WERI-Rb-1 (cell line): ENCODE measurements at regions not wholly inside any gene's neighbourhood (a gene's known extent, or its start where the extent isn't known, plus 50 kb on each side); places are given as distances from the start of the nearest gene placed in this dataset.

Source experiments
- DNase-seq: peaks from one replicate; pipeline ENCODE4 v3.0.0-alpha.2; 2020
- H3K27ac ChIP-seq: fragments of 250-450 bp; sonication (Bioruptor Pico); 2 replicates; pipeline ENCODE4 v1.5.1; 2020; ENCODE audit warnings: mild to moderate bottlenecking, moderate library complexity
- H3K27me3 ChIP-seq: fragments of 250-450 bp; sonication (Bioruptor Pico); 2 replicates; pipeline ENCODE4 v1.5.1; 2021; ENCODE audit warnings: mild to moderate bottlenecking, low read depth, moderate library complexity; ENCODE audit not compliant: insufficient read depth, severe bottlenecking
- H3K36me3 ChIP-seq: fragments of 250-450 bp; sonication (Bioruptor Pico); 2 replicates; pipeline ENCODE4 v1.5.1; 2020; ENCODE audit warnings: mild to moderate bottlenecking, moderate library complexity
- H3K4me3 ChIP-seq: 2 replicates; pipeline ENCODE4 v1.5.1; 2011; ENCODE audit warnings: low read depth, mild to moderate bottlenecking, control low read depth, low read length
- H3K9me3 ChIP-seq: fragments of 250-450 bp; sonication (Bioruptor Pico); 2 replicates; pipeline ENCODE4 v1.5.1; 2021; ENCODE audit warnings: mild to moderate bottlenecking, moderate library complexity; ENCODE audit not compliant: severe bottlenecking
- CTCF ChIP-seq: IDR thresholded peaks from 2 replicates; pipeline ENCODE4 v1.5.1; 2011; ENCODE audit warnings: low read depth, mild to moderate bottlenecking, control low read depth, inconsistent platforms, low read length

- H3K9me3 ChIP-seq: no peaks in the 10 kb centered on the region
- H3K27ac ChIP-seq: no peak overlapping the region
- H3K4me3 ChIP-seq: no peak overlapping the region
- no peaks in the 10 kb centered on the region for H3K27me3 ChIP-seq
- no peaks in the 10 kb centered on the region for H3K36me3 ChIP-seq
- TF ChIP-seq CTCF: no peak
- DNase-seq: no peak
Observed at GRCh38 chr9:31637861-31638260, 746.6 kb upstream of the ACO1 start.

GRCh38 chr9:31639451-31639850 is 745.0 kb upstream of the ACO1 start:
- Histone ChIP-seq H3K36me3 (no peaks in the 10 kb centered on the region), H3K9me3 (no peaks in the 10 kb centered on the region), H3K27ac (no peak overlapping the region), H3K4me3 (no peak overlapping the region), H3K27me3 (no peaks in the 10 kb centered on the region)
- no peak for TF ChIP-seq CTCF
- DNase-seq: no peak

GRCh38 chr9:31669311-31669710 is 715.1 kb upstream of the ACO1 start:
- Histone ChIP-seq H3K36me3 (no peaks in the 10 kb centered on the region), H3K9me3 (no peaks in the 10 kb centered on the region), H3K27ac (peak overlapping the region; percentile 35), H3K27me3 (no peaks in the 10 kb centered on the region), H3K4me3 (no peak overlapping the region)
- DNase-seq: no peak
- no peak for TF ChIP-seq CTCF

- Histone ChIP-seq H3K27me3 (no peaks in the 10 kb centered on the region), H3K9me3 (no peaks in the 10 kb centered on the region), H3K4me3 (no peak overlapping the region), H3K27ac (no peak overlapping the region), H3K36me3 (no peaks in the 10 kb centered on the region)
- DNase-seq: no peak
- TF ChIP-seq CTCF: no peak
Observed at GRCh38 chr9:31671011-31671410, 713.4 kb upstream of the ACO1 start.

- H3K9me3 ChIP-seq: no peaks in the 10 kb centered on the region
- H3K27me3 ChIP-seq: no peaks in the 10 kb centered on the region
- no peak for TF ChIP-seq CTCF
- peak overlapping the region; percentile 61 for H3K27ac ChIP-seq
- no peak overlapping the region for H3K4me3 ChIP-seq
- H3K36me3 ChIP-seq: no peaks in the 10 kb centered on the region
- DNase-seq: no peak
Observed at GRCh38 chr9:31674264-31674663, 710.2 kb upstream of the ACO1 start.

- no peaks in the 10 kb centered on the region for H3K36me3 ChIP-seq
- no peak for TF ChIP-seq CTCF
- H3K9me3 ChIP-seq: no peaks in the 10 kb centered on the region
- no peaks in the 10 kb centered on the region for H3K27me3 ChIP-seq
- H3K4me3 ChIP-seq: no peak overlapping the region
- no peak overlapping the region for H3K27ac ChIP-seq
- DNase-seq: no peak
Observed at GRCh38 chr9:31677415-31677814, 707.0 kb upstream of the ACO1 start.
